Astrocyte of the cerebellum (primary cell): ENCODE measurements at regions not wholly inside any gene's neighbourhood (a gene's known extent, or its start where the extent isn't known, plus 50 kb on each side); places are given as distances from the start of the nearest gene placed in this dataset.

Experiments used
- DNase-seq: peaks from one replicate; pipeline ENCODE4 v3.0.0-alpha.2; 2011; ENCODE audit warnings: low read depth
- H3K4me3 ChIP-seq: 2 replicates; pipeline ENCODE4 v1.5.1; 2011; ENCODE audit warnings: mild to moderate bottlenecking, low read depth, low read length, moderate library complexity
- CTCF ChIP-seq: IDR thresholded peaks from 2 replicates; pipeline ENCODE4 v1.5.1; 2012; ENCODE audit warnings: low read length, low read depth, moderate library complexity, mild to moderate bottlenecking; ENCODE audit errors: missing control alignments
- in situ Hi-C: cut with HindIII; loops from 2 replicates; pipeline ENCODE4 v1.10.0; 2017; ENCODE audit warnings: low sequenced_read_pairs

- no peak for TF ChIP-seq CTCF
- in situ Hi-C loops = no loop called here
Measured at GRCh38 chrX:137212078-137212632, 178.4 kb upstream of the GPR101 start.

GRCh38 chrX:137198040-137198439 lies 164.2 kb upstream of the GPR101 start:
- TF ChIP-seq CTCF = no peak
- H3K4me3 ChIP-seq = no peak overlapping the region
- in situ Hi-C loops = no loop called here
- DNase-seq = no peak

More at GRCh38 chrX:137212078-137212632, 178.4 kb upstream of the GPR101 start:
- no peak for DNase-seq
- H3K4me3 ChIP-seq = no peak overlapping the region

DNA sequence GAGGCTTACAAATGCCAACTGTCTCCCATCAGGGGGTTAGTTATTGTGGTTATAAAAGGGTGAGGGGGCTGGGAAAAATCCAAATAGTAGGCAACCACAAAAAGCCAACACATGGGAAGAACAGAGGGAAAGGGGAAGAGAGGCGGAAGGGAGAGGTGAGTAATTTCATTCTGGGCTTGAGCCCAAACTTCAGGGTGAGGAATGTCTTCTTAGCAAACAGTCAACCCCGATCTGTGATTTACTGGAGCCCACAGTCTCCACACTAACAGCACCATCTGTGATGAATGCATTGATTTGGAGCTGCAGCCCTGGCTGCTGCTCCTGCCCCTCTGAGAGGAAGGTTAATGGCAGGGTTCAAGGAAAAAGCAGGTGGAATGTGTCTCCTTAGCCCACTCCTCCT lies 162.2 kb upstream of the GPR101 start:
- peak; percentile 73 for DNase-seq
- no peak for TF ChIP-seq CTCF
- H3K4me3 ChIP-seq = no peak overlapping the region
- in situ Hi-C loops = no loop called here

- no peak for DNase-seq
- in situ Hi-C loops = no loop called here
- H3K4me3 ChIP-seq = no peak overlapping the region
- TF ChIP-seq CTCF = no peak
Measured at GRCh38 chrX:137195296-137195695, 161.5 kb upstream of the GPR101 start.

GRCh38 chrX:137194164-137194563 lies 160.4 kb upstream of the GPR101 start:
- peak; percentile 6 for DNase-seq
- in situ Hi-C loops = no loop called here
- TF ChIP-seq CTCF = peak; percentile 63
- no peak overlapping the region for H3K4me3 ChIP-seq

DNA sequence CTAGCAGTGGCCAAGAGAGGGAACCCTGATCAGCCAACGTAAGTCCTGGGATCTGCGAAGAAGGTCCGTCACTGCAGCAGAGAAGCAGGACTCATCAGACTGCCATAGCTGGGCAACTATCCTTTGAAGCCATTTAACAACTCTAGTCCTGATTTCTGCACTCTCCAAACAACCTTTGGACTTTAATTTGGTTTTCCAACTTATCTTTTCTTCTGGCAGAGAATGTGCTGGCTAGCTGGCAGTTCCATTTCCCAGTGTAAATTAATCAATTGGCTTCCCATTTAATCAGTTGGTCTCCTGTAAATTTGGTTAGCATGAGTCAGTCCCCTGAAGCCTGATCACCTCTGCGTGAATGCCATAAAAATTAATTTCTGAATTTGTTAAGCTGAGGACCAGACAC lies 153.7 kb upstream of the GPR101 start:
- no peak for TF ChIP-seq CTCF
- H3K4me3 ChIP-seq = no peak overlapping the region
- in situ Hi-C loops = no loop called here
- DNase-seq = no peak
